PC-3 (cell line): ENCODE measurements at regions not wholly inside any gene's neighbourhood (a gene's known extent, or its start where the extent isn't known, plus 50 kb on each side); places are given as distances from the start of the nearest gene placed in this dataset.

Experiments
- ATAC-seq: fragments of 200-7000 bp; cut with Tn5 transposase; 2 replicates; pipeline ENCODE4 v1.9.1; 2020; ENCODE audit warnings: mild to moderate bottlenecking, moderate library complexity
- BruUV-seq: library from RNA; stranded (reverse); fragments of 400-500 nt; replicated peaks from 2 replicates; lab custom pipeline; 2021; lab: Mats Ljungman, UMichigan
- CTCF ChIA-PET: fragments of 300-600 bp; sonication (Branson Sonifier 250); formaldehyde crosslinking; loops from one replicate; lab custom pipeline; 2022; ENCODE audit warnings: antibody characterized with exemption; lab: Charles Lee
- POLR2A ChIA-PET: fragments of 300-600 bp; sonication (Branson Sonifier 250); formaldehyde crosslinking; loops from one replicate; lab custom pipeline; 2022; ENCODE audit warnings: antibody characterized with exemption; ENCODE audit not compliant: unreplicated experiment; lab: Charles Lee
- DNase-seq: peaks from one replicate; pipeline ENCODE4 v3.0.0-alpha.2; 2015
- H2AFZ ChIP-seq: fragments of 300-600 bp; sonication (generic); 2 replicates; pipeline ENCODE4 v1.6.0; 2016; ENCODE audit warnings: antibody characterized with exemption, low read length
- H3F3A ChIP-seq: fragments of 300-600 bp; sonication (generic); one replicate; pipeline ENCODE4 v1.6.0; 2017; ENCODE audit warnings: antibody characterized with exemption, low read length, control low read depth, mild to moderate bottlenecking; ENCODE audit not compliant: unreplicated experiment
- H3K27ac ChIP-seq: fragments of 300-600 bp; sonication (generic); 2 replicates; pipeline ENCODE4 v1.5.1; 2016; ENCODE audit warnings: mild to moderate bottlenecking, low read length
- H3K27me3 ChIP-seq: fragments of 300-600 bp; sonication (generic); 2 replicates; pipeline ENCODE4 v1.6.1; 2016; ENCODE audit warnings: low read length, mixed read lengths
- H3K36me3 ChIP-seq: fragments of 300-600 bp; sonication (generic); 2 replicates; pipeline ENCODE4 v1.6.1; 2016; ENCODE audit warnings: low read depth, mixed run types, low read length, mixed read lengths
- H3K4me1 ChIP-seq: fragments of 300-600 bp; sonication (generic); 2 replicates; pipeline ENCODE4 v1.5.1; 2016; ENCODE audit warnings: low read length; ENCODE audit not compliant: insufficient read depth
- H3K4me2 ChIP-seq: fragments of 300-600 bp; sonication (generic); 2 replicates; pipeline ENCODE4 v1.6.0; 2016; ENCODE audit warnings: low read length
- H3K4me3 ChIP-seq: fragments of 300-600 bp; sonication (generic); 2 replicates; pipeline ENCODE4 v1.5.1; 2016; ENCODE audit warnings: mild to moderate bottlenecking, low read length, mixed read lengths
- H3K79me2 ChIP-seq: fragments of 300-600 bp; sonication (generic); 2 replicates; pipeline ENCODE4 v1.6.1; 2017; ENCODE audit warnings: low read length, mixed read lengths
- H3K9ac ChIP-seq: fragments of 300-600 bp; sonication (generic); 2 replicates; pipeline ENCODE4 v1.6.0; 2016; ENCODE audit warnings: mild to moderate bottlenecking, low read length
- H3K9me2 ChIP-seq: fragments of 300-600 bp; sonication (generic); replicated peaks from 2 replicates; pipeline ENCODE4 v1.6.1; 2016; ENCODE audit warnings: mixed run types, low read length, mixed read lengths
- H3K9me3 ChIP-seq: fragments of 300-600 bp; sonication (generic); 2 replicates; pipeline ENCODE4 v1.6.1; 2016; ENCODE audit warnings: low read length, mixed read lengths
- H4K20me1 ChIP-seq: fragments of 300-600 bp; sonication (generic); 2 replicates; pipeline ENCODE4 v1.6.1; 2016; ENCODE audit warnings: low read length, mixed read lengths
- CTCF ChIP-seq: fragments of 300-600 bp; sonication (generic); conservative IDR thresholded peaks from 2 replicates; pipeline ENCODE4 v1.5.1; 2017; ENCODE audit warnings: antibody characterized with exemption, low read depth, mild to moderate bottlenecking, low read length
- EZH2 ChIP-seq: fragments of 300-600 bp; sonication (generic); IDR thresholded peaks from one replicate; pipeline ENCODE4 v1.6.1; 2017; ENCODE audit warnings: antibody characterized with exemption, mild to moderate bottlenecking, low read length; ENCODE audit not compliant: unreplicated experiment
- EZH2phosphoT487 ChIP-seq: fragments of 300-600 bp; sonication (generic); IDR thresholded peaks from 2 replicates; pipeline ENCODE4 v1.6.1; 2018; ENCODE audit warnings: mild to moderate bottlenecking, antibody characterized with exemption, low read length, borderline replicate concordance
- intact Hi-C: fragments of 100-400 bp; cut with micrococcal nuclease; formaldehyde crosslinking; loops from 2 replicates; pipeline ENCODE4 v1.9.0; 2023

- no peak overlapping the region for H2AFZ ChIP-seq
- TF ChIP-seq EZH2: no peak
- TF ChIP-seq CTCF: no peak
- no peak for TF ChIP-seq EZH2phosphoT487
- no peak overlapping the region for H3K27ac ChIP-seq
- H3K9me2 ChIP-seq: no peaks in the 10 kb centered on the region
- H3K4me1 ChIP-seq: peaks cover 6% of the 10 kb centered on the region; the same call in 1 of the 2 replicates
- DNase-seq: no peak
- BruUV-seq: no TSS peak
- ChIA-PET POLR2A (no interaction called here), CTCF (no interaction called here)
- intact Hi-C loops: no loop called here
- H3K4me3 ChIP-seq: no peak overlapping the region
- H3K36me3 ChIP-seq: no peaks in the 10 kb centered on the region
- no peaks in the 10 kb centered on the region for H3K9me3 ChIP-seq
- no peak overlapping the region for H3K9ac ChIP-seq
- no peaks in the 10 kb centered on the region for H3K79me2 ChIP-seq
- no peak for ATAC-seq
- peaks cover 10% of the 10 kb centered on the region for H3K27me3 ChIP-seq
- no peak overlapping the region for H3K4me2 ChIP-seq
- no peaks in the 10 kb centered on the region for H3F3A ChIP-seq
- no peaks in the 10 kb centered on the region for H4K20me1 ChIP-seq
Measured at GRCh38 chr20:18909254-18909653, 95.7 kb downstream of the SCP2D1 start.

GRCh38 chr20:18913701-18914100, 100.1 kb downstream of the SCP2D1 start:
- Histone ChIP-seq H3K36me3 (no peaks in the 10 kb centered on the region), H3K79me2 (no peaks in the 10 kb centered on the region), H3K27me3 (peaks cover 10% of the 10 kb centered on the region), H3K27ac (no peak overlapping the region), H3K4me1 (peaks cover 6% of the 10 kb centered on the region; the same call in 1 of the 2 replicates), H3K9me3 (no peaks in the 10 kb centered on the region), H3K4me2 (no peak overlapping the region), H2AFZ (no peak overlapping the region), H4K20me1 (no peaks in the 10 kb centered on the region), H3F3A (no peaks in the 10 kb centered on the region), H3K9ac (no peak overlapping the region), H3K9me2 (no peaks in the 10 kb centered on the region), H3K4me3 (no peak overlapping the region)
- ChIA-PET POLR2A (no interaction called here), CTCF (no interaction called here)
- intact Hi-C loops: no loop called here
- DNase-seq (peak; percentile 54), ATAC-seq (no peak)
- no TSS peak for BruUV-seq
- TF ChIP-seq EZH2: no peak
- TF ChIP-seq EZH2phosphoT487: no peak
- no peak for TF ChIP-seq CTCF

GRCh38 chr20:18914796-18915195, 101.2 kb downstream of the SCP2D1 start:
- BruUV-seq: no TSS peak
- Histone ChIP-seq H3K27ac (no peak overlapping the region), H3K36me3 (no peaks in the 10 kb centered on the region), H3F3A (no peaks in the 10 kb centered on the region), H3K9ac (no peak overlapping the region), H3K4me1 (peaks cover 6% of the 10 kb centered on the region; the same call in 1 of the 2 replicates), H4K20me1 (no peaks in the 10 kb centered on the region), H3K4me2 (no peak overlapping the region), H2AFZ (no peak overlapping the region), H3K9me3 (no peaks in the 10 kb centered on the region), H3K9me2 (no peaks in the 10 kb centered on the region), H3K27me3 (peaks cover 10% of the 10 kb centered on the region), H3K79me2 (no peaks in the 10 kb centered on the region), H3K4me3 (no peak overlapping the region)
- POLR2A ChIA-PET: no interaction called here
- TF ChIP-seq EZH2phosphoT487 (no peak), EZH2 (no peak), CTCF (no peak)
- CTCF ChIA-PET: no interaction called here
- ATAC-seq (no peak), DNase-seq (peak; percentile 19)
- intact Hi-C loops: no loop called here
